Parathyroid adenoma (tissue), 2 donors: ENCODE measurements at regions not wholly inside any gene's neighbourhood (a gene's known extent, or its start where the extent isn't known, plus 50 kb on each side); places are given as distances from the start of the nearest gene placed in this dataset.
"Not testable (repeated sequence)": the region's sequence is repeated elsewhere in the genome, so short reads cannot be mapped to it uniquely, and the experiment has no call there.

Experiments used
- H2AFZ ChIP-seq: fragments of 300-600 bp; sonication (generic); one replicate; pipeline ENCODE4 v1.7.0; 2017; ENCODE audit warnings: antibody characterized with exemption, mild to moderate bottlenecking
- H3K27ac ChIP-seq: fragments of 300-600 bp; sonication (generic); one replicate; pipeline ENCODE4 v1.7.0; 2017
- H3K27me3 ChIP-seq: fragments of 300-600 bp; sonication (generic); one replicate; pipeline ENCODE4 v1.7.0; 2017; ENCODE audit warnings: low read length; ENCODE audit not compliant: control insufficient read depth, insufficient read depth
- H3K36me3 ChIP-seq: fragments of 300-600 bp; sonication (generic); one replicate; pipeline ENCODE4 v1.7.0; 2017; ENCODE audit warnings: low read length; ENCODE audit not compliant: control insufficient read depth, insufficient read depth
- H3K4me1 ChIP-seq: fragments of 300-600 bp; sonication (generic); one replicate; pipeline ENCODE4 v1.7.0; 2017; ENCODE audit warnings: control low read depth
- H3K4me2 ChIP-seq: fragments of 300-600 bp; sonication (generic); one replicate; pipeline ENCODE4 v1.7.0; 2017; ENCODE audit warnings: low read length
- H3K4me3 ChIP-seq: fragments of 300-600 bp; sonication (generic); one replicate; pipeline ENCODE4 v1.7.0; 2017; ENCODE audit warnings: low read depth, low read length
- H3K79me2 ChIP-seq: fragments of 300-600 bp; sonication (generic); one replicate; pipeline ENCODE4 v1.7.0; 2017; ENCODE audit warnings: control low read depth
- H3K9ac ChIP-seq: fragments of 300-600 bp; sonication (generic); one replicate; pipeline ENCODE4 v1.7.0; 2017; ENCODE audit warnings: mild to moderate bottlenecking
- H3K9me3 ChIP-seq: fragments of 300-600 bp; sonication (generic); one replicate; pipeline ENCODE4 v1.7.0; 2017; ENCODE audit warnings: low read length; ENCODE audit not compliant: control insufficient read depth
- TF ChIP-seq, protein P1 (sequence below): fragments of 300-600 bp; sonication (generic); IDR thresholded peaks from one replicate; pipeline ENCODE4 v1.7.0; 2017; ENCODE audit warnings: antibody characterized with exemption, mild to moderate bottlenecking
- donor health status: primary hyperparathyroidism.

DNA sequence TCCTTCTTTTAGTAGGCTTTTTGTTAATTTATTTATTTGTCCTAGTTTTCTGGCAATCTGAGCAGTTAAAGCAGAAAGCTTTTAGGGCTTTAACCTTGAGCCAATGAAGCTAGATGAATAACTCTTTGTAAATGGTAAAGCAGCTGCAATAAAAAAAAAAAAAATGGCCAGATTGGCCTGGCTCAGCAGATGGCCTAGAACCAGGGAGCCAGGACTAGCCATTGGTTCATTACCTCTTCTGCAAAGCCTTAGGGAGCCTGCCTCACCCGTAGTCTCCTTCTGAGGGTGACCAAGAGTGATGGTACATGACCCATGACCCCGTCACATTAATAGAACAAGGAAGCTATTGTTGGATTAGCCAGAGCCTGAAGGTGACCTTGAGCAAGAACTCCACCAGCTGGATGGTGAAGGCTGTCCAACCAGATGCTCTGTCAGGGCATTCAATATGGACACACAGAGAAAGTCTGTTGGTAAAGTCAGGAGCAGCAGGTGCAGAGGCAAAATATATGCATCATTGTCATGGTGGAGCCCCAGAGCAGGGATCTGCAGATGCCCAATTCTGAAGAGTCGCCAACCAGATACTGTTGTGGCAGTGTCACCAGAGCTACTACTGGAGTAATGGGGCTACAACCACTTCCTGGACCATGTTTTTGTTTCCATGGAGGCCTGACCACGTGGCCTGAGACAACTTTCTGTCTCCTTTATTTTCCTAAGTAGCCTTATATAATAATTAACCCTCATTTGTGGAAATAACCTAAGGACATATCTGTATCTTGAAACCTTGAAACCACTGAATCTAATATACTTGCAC is 100.7 kb downstream of the MTX3 start:
- H3K4me2 ChIP-seq = no peak overlapping the region
- no peaks in the 10 kb centered on the region for H3K9me3 ChIP-seq
- no peak overlapping the region for H2AFZ ChIP-seq
- H3K36me3 ChIP-seq = no peaks in the 10 kb centered on the region
- H3K27me3 ChIP-seq = no peaks in the 10 kb centered on the region
- H3K4me3 ChIP-seq = no peak overlapping the region
- TF ChIP-seq, protein P1, sequence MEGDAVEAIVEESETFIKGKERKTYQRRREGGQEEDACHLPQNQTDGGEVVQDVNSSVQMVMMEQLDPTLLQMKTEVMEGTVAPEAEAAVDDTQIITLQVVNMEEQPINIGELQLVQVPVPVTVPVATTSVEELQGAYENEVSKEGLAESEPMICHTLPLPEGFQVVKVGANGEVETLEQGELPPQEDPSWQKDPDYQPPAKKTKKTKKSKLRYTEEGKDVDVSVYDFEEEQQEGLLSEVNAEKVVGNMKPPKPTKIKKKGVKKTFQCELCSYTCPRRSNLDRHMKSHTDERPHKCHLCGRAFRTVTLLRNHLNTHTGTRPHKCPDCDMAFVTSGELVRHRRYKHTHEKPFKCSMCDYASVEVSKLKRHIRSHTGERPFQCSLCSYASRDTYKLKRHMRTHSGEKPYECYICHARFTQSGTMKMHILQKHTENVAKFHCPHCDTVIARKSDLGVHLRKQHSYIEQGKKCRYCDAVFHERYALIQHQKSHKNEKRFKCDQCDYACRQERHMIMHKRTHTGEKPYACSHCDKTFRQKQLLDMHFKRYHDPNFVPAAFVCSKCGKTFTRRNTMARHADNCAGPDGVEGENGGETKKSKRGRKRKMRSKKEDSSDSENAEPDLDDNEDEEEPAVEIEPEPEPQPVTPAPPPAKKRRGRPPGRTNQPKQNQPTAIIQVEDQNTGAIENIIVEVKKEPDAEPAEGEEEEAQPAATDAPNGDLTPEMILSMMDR = no peak
- H3K79me2 ChIP-seq = no peaks in the 10 kb centered on the region
- H3K27ac ChIP-seq = no peak overlapping the region
- H3K9ac ChIP-seq = no peak overlapping the region
- no peaks in the 10 kb centered on the region for H3K4me1 ChIP-seq

DNA sequence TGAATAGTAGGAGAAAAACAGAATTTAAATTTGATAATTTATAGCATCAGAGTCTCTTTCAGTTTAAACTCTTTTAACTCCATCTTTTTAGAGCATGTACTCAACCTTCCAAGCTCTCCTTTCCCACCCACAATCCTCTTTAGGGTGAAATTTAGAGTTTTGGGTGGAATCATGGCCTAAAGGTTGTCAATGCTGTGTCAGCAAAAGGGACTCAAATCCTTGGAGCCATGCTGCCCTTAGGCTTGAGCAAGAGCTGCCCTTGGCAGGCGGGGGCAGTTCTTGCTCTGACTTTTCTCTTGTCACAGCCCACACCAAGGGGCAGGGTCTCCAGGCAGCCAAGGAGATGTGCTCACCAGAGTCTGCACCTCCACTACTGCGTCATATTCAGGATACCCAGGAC is 102.4 kb downstream of the MTX3 start:
- Histone ChIP-seq H3K4me2 (no peak overlapping the region), H3K36me3 (no peaks in the 10 kb centered on the region), H3K27ac (no peak overlapping the region), H3K4me3 (no peak overlapping the region), H3K4me1 (no peaks in the 10 kb centered on the region), H2AFZ (no peak overlapping the region), H3K27me3 (no peaks in the 10 kb centered on the region), H3K9me3 (no peaks in the 10 kb centered on the region), H3K9ac (no peak overlapping the region), H3K79me2 (no peaks in the 10 kb centered on the region)
- TF ChIP-seq, protein P1 = no peak

DNA sequence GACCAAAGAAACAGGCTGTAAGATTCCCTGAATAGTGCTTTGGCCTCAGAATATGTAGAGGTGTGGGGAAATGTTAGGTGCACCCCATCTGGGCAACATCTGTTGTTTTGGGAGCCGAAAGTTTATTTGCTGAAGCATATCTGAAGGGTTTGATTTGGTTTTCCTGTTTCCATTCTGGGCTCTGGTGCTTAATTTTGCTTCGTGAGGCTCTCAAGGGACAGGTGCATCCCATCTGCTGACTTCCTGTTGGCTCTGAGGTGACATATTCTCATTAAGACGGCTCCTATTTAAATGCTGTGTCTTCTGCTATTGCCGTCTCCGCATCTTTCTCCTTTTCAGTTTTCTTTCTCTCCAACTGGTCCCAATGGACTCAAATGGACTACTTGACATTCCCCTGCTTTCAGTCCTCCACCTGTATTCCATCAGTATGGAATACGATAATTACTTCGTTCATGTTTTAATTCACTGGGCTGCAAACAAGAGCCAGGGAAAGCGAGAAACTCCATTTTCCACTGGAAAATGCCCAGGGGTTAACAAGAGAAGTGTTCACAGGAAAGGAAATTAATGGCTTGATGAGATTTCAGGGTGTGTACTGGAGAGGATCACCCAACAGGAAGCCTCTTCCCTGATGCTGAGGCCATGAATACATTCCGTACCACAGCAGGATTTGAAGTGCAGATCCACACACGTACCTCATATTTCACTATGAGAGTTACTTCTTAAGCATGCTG is 104.0 kb downstream of the MTX3 start:
- TF ChIP-seq, protein P1 = no peak
- no peak overlapping the region for H3K27ac ChIP-seq
- no peak overlapping the region for H2AFZ ChIP-seq
- H3K4me2 ChIP-seq = no peak overlapping the region
- no peak overlapping the region for H3K9ac ChIP-seq
- H3K9me3 ChIP-seq = no peaks in the 10 kb centered on the region
- H3K27me3 ChIP-seq = no peaks in the 10 kb centered on the region
- no peak overlapping the region for H3K4me3 ChIP-seq
- no peaks in the 10 kb centered on the region for H3K79me2 ChIP-seq
- H3K4me1 ChIP-seq = no peaks in the 10 kb centered on the region
- H3K36me3 ChIP-seq = no peaks in the 10 kb centered on the region

- Histone ChIP-seq H3K27me3 (no peaks in the 10 kb centered on the region), H2AFZ (no peak overlapping the region), H3K27ac (no peak overlapping the region), H3K4me1 (no peaks in the 10 kb centered on the region), H3K4me3 (no peak overlapping the region), H3K4me2 (no peak overlapping the region), H3K9ac (no peak overlapping the region), H3K9me3 (no peaks in the 10 kb centered on the region), H3K79me2 (no peaks in the 10 kb centered on the region), H3K36me3 (no peaks in the 10 kb centered on the region)
- TF ChIP-seq, protein P1 = no peak
These were observed 104.6 kb downstream of the MTX3 start for GRCh38 chr5:79886456-79886855.

- H3K36me3 ChIP-seq, H3K79me2 ChIP-seq, H3K4me2 ChIP-seq, H3K27ac ChIP-seq, H2AFZ ChIP-seq, H3K27me3 ChIP-seq, H3K4me3 ChIP-seq, H3K9me3 ChIP-seq, H3K4me1 ChIP-seq, H3K9ac ChIP-seq: not testable (repeated sequence)
These were observed 111.2 kb downstream of the MTX3 start for GRCh38 chr5:79879880-79880279.
